ENCODE measurements at regions not wholly inside any gene's neighbourhood (a gene's known extent, or its start where the extent isn't known, plus 50 kb on each side); places are given as distances from the start of the nearest gene placed in this dataset.
A peak's percentile ranks its signal among the peaks of the same experiment; 100 is the strongest.
"Not testable (repeated sequence)": the region's sequence is repeated elsewhere in the genome, so short reads cannot be mapped to it uniquely, and the experiment has no call there.

DNA sequence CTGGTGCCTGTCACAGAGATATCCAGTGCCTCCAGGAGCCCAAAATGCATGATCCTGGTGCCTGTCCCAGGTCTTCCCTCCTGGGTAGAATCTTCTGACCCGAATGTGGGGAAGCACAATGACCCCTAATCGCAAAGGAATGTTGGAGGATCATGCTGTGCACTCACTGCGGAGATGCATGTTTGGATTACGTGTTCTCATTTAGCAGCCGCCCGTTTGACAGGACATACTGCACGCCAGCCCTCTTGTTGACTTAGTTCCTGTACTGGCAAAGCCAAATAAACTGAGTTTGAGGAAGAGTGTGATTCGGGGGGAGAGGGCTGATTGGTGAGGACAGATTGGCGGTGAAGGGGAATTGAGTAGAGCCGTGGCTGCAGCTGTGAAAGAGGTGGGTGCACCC is 85.9 kb upstream of the SIM2 start:
- H3F3A ChIP-seq (ENCODE audit: control insufficient read depth, insufficient read depth), result no peaks in the 10 kb centered on the region
- no peaks in the 10 kb centered on the region for H3K79me2 ChIP-seq (ENCODE audit: control insufficient read depth, low read length)
- TF ChIP-seq, protein P1, sequence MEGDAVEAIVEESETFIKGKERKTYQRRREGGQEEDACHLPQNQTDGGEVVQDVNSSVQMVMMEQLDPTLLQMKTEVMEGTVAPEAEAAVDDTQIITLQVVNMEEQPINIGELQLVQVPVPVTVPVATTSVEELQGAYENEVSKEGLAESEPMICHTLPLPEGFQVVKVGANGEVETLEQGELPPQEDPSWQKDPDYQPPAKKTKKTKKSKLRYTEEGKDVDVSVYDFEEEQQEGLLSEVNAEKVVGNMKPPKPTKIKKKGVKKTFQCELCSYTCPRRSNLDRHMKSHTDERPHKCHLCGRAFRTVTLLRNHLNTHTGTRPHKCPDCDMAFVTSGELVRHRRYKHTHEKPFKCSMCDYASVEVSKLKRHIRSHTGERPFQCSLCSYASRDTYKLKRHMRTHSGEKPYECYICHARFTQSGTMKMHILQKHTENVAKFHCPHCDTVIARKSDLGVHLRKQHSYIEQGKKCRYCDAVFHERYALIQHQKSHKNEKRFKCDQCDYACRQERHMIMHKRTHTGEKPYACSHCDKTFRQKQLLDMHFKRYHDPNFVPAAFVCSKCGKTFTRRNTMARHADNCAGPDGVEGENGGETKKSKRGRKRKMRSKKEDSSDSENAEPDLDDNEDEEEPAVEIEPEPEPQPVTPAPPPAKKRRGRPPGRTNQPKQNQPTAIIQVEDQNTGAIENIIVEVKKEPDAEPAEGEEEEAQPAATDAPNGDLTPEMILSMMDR (IDR thresholded peaks at IDR 0.05; ENCODE audit: low read depth, low read length, poor library complexity, severe bottlenecking), result no peak
- no peak for TF ChIP-seq EZH2phosphoT487 (IDR thresholded peaks at IDR 0.05; ENCODE audit: borderline replicate concordance, low read length)
- no peaks in the 10 kb centered on the region for H4K20me1 ChIP-seq (ENCODE audit: control insufficient read depth, insufficient read depth, low read depth, low read length)
- H3K27me3 ChIP-seq (ENCODE audit: control insufficient read depth, low read length), result no peaks in the 10 kb centered on the region
- no peaks in the 10 kb centered on the region for H3K36me3 ChIP-seq (ENCODE audit: control insufficient read depth, low read length)
- H3K4me2 ChIP-seq (ENCODE audit: low read length), result no peak overlapping the region
- H3K9me3 ChIP-seq (ENCODE audit: control insufficient read depth, insufficient read depth, low read length), result no peaks in the 10 kb centered on the region
- no peaks in the 10 kb centered on the region for H3K4me1 ChIP-seq (ENCODE audit: control insufficient read depth, low read length)
- no peak overlapping the region for H3K4me3 ChIP-seq (ENCODE audit: low read length)
- no peak overlapping the region for H3K27ac ChIP-seq (ENCODE audit: low read depth, low read length)
- no peaks in the 10 kb centered on the region for H3K9me2 ChIP-seq (replicated peaks; ENCODE audit: control insufficient read depth, low read length)

DNA sequence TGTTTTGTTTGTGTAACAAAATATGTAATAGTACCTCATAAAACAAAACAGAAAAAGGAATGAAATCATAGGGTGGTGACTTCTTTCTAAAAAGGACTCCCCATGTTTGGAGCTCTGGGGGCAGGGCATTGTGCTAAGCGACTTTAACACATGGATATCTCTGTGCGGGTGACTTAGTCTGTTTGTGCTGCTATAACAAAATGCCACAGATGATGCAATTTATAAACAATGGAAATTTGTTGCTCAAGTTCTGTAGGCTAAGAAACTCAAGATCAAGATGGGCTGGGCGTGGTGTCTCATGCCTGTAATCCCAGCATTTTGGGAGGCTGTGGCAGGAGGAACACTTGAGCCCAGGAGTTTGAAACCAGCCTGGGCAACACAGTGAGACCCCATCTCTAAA is 85.4 kb upstream of the SIM2 start:
- no peaks in the 10 kb centered on the region for H4K20me1 ChIP-seq (ENCODE audit: control insufficient read depth, insufficient read depth, low read depth, low read length)
- H3K9me2 ChIP-seq (replicated peaks; ENCODE audit: control insufficient read depth, low read length), result no peaks in the 10 kb centered on the region
- H3K36me3 ChIP-seq (ENCODE audit: control insufficient read depth, low read length), result no peaks in the 10 kb centered on the region
- H3F3A ChIP-seq (ENCODE audit: control insufficient read depth, insufficient read depth), result no peaks in the 10 kb centered on the region
- no peaks in the 10 kb centered on the region for H3K4me1 ChIP-seq (ENCODE audit: control insufficient read depth, low read length)
- H3K9me3 ChIP-seq (ENCODE audit: control insufficient read depth, insufficient read depth, low read length), result no peaks in the 10 kb centered on the region
- no peak overlapping the region for H3K4me2 ChIP-seq (ENCODE audit: low read length)
- no peak overlapping the region for H3K4me3 ChIP-seq (ENCODE audit: low read length)
- no peak for TF ChIP-seq EZH2phosphoT487 (IDR thresholded peaks at IDR 0.05; ENCODE audit: borderline replicate concordance, low read length)
- TF ChIP-seq, protein P1 (IDR thresholded peaks at IDR 0.05; ENCODE audit: low read depth, low read length, poor library complexity, severe bottlenecking), result no peak
- H3K27me3 ChIP-seq (ENCODE audit: control insufficient read depth, low read length), result no peaks in the 10 kb centered on the region
- H3K79me2 ChIP-seq (ENCODE audit: control insufficient read depth, low read length), result no peaks in the 10 kb centered on the region
- H3K27ac ChIP-seq (ENCODE audit: low read depth, low read length), result no peak overlapping the region

DNA sequence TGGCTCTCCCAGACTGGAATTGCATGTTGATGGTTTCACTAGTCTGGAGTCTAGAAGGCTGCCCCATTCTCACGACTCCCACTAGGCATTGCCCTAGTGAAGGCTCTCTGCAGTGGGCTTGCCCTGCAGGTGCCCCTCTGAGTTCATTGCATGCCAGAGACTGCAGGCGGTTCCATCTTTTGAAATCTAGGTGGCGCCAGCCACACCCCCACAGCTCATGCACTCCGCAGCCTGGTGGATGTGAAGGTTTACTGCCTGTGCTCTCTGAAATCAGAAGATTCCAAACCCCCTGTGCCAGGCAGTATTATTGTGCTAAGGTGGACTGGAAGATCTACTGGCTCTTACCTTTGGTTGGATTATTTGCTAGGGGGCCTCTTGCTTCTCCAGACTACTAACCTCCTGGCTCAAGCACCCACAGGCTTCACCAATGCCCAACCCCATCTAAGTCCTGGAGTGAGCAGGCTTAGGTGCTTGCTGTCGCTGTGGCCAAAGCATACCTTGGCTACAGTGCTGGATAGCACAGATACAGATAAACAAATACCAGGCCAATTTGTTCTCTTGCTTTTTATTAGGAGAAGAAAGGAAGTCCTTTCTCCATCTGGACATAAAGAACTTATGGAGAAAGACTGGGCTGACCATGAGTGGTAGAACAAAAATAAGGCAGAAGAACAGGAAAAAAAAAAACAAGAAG is 83.5 kb upstream of the SIM2 start:
- no peak overlapping the region for H3K27ac ChIP-seq (ENCODE audit: low read depth, low read length)
- H3K9me3 ChIP-seq (ENCODE audit: control insufficient read depth, insufficient read depth, low read length), result no peaks in the 10 kb centered on the region
- H3K4me1 ChIP-seq (ENCODE audit: control insufficient read depth, low read length), result no peaks in the 10 kb centered on the region
- no peak overlapping the region for H3K4me3 ChIP-seq (ENCODE audit: low read length)
- H3K4me2 ChIP-seq (ENCODE audit: low read length), result no peak overlapping the region
- H3F3A ChIP-seq (ENCODE audit: control insufficient read depth, insufficient read depth), result no peaks in the 10 kb centered on the region
- no peaks in the 10 kb centered on the region for H3K36me3 ChIP-seq (ENCODE audit: control insufficient read depth, low read length)
- TF ChIP-seq, protein P1 (IDR thresholded peaks at IDR 0.05; ENCODE audit: low read depth, low read length, poor library complexity, severe bottlenecking), result peak; percentile 48
- TF ChIP-seq EZH2phosphoT487 (IDR thresholded peaks at IDR 0.05; ENCODE audit: borderline replicate concordance, low read length), result no peak
- H3K9me2 ChIP-seq (replicated peaks; ENCODE audit: control insufficient read depth, low read length), result no peaks in the 10 kb centered on the region
- H3K27me3 ChIP-seq (ENCODE audit: control insufficient read depth, low read length), result no peaks in the 10 kb centered on the region
- H3K79me2 ChIP-seq (ENCODE audit: control insufficient read depth, low read length), result no peaks in the 10 kb centered on the region
- H4K20me1 ChIP-seq (ENCODE audit: control insufficient read depth, insufficient read depth, low read depth, low read length), result no peaks in the 10 kb centered on the region

DNA sequence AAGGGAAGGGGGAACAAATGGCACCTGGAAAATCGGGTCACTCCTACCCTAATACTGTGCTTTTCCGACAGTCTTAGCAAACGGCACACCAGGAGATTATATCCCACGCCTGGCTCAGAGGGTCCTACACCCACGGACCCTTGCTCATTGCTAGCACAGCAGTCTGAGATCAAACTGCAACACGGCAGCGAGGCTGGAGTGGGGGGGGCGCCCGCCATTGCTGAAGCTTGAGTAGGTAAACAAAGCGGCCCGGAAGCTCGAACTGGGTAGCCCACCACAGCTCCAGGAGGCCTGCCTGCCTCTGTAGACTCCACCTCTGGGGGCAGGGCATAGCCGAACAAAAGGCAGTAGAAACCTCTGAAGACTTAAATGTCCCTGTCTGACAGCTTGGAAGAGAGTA is 82.1 kb upstream of the SIM2 start:
- H3K9me2 ChIP-seq (replicated peaks; ENCODE audit: control insufficient read depth, low read length); H3K27me3 ChIP-seq (ENCODE audit: control insufficient read depth, low read length); H3K9me3 ChIP-seq (ENCODE audit: control insufficient read depth, insufficient read depth, low read length); H3F3A ChIP-seq (ENCODE audit: control insufficient read depth, insufficient read depth); H4K20me1 ChIP-seq (ENCODE audit: control insufficient read depth, insufficient read depth, low read depth, low read length); H3K4me3 ChIP-seq (ENCODE audit: low read length); H3K4me1 ChIP-seq (ENCODE audit: control insufficient read depth, low read length); H3K4me2 ChIP-seq (ENCODE audit: low read length); H3K27ac ChIP-seq (ENCODE audit: low read depth, low read length); H3K79me2 ChIP-seq (ENCODE audit: control insufficient read depth, low read length); H3K36me3 ChIP-seq (ENCODE audit: control insufficient read depth, low read length): not testable (repeated sequence)

DNA sequence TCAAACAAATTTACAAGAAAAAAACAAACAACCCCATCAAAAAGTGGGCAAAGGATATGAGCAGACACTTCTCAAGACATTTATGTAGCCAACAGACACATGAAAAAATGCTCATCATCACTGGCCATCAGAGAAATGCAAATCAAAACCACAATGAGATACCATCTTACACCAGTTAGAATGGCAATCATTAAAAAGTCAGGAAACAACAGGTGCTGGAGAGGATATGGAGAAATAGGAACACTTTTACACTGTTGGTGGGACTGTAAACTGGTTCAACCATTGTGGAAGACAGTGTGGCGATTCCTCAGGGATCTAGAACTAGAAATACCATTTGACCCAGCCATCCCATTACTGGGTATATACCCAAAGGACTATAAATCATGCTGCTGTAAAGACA is 77.1 kb upstream of the SIM2 start:
- H3K4me1 ChIP-seq (ENCODE audit: control insufficient read depth, low read length), result not testable (repeated sequence)

More for the DNA sequence above, 77.1 kb upstream of the SIM2 start:
- H3K4me3 ChIP-seq (ENCODE audit: low read length); H3K9me3 ChIP-seq (ENCODE audit: control insufficient read depth, insufficient read depth, low read length); H3K9me2 ChIP-seq (replicated peaks; ENCODE audit: control insufficient read depth, low read length); H3F3A ChIP-seq (ENCODE audit: control insufficient read depth, insufficient read depth); H4K20me1 ChIP-seq (ENCODE audit: control insufficient read depth, insufficient read depth, low read depth, low read length); H3K27me3 ChIP-seq (ENCODE audit: control insufficient read depth, low read length); H3K79me2 ChIP-seq (ENCODE audit: control insufficient read depth, low read length); H3K4me2 ChIP-seq (ENCODE audit: low read length); H3K36me3 ChIP-seq (ENCODE audit: control insufficient read depth, low read length); H3K27ac ChIP-seq (ENCODE audit: low read depth, low read length): not testable (repeated sequence)
